ENCODE measurements at regions not wholly inside any gene's neighbourhood (a gene's known extent, or its start where the extent isn't known, plus 50 kb on each side); places are given as distances from the start of the nearest gene placed in this dataset.

- Histone ChIP-seq H2AK5ac (ENCODE audit: low read depth, low read length) (no peak overlapping the region), H2BK5ac (ENCODE audit: low read depth, low read length, poor library complexity, severe bottlenecking) (no peak overlapping the region), H3K23ac (ENCODE audit: low read depth, low read length) (no peak overlapping the region), H4K91ac (ENCODE audit: insufficient read depth, low read depth, low read length) (no peak overlapping the region), H4K5ac (ENCODE audit: low read depth, low read length) (no peak overlapping the region), H3K27ac (ENCODE audit: insufficient read depth, low read length) (no peak overlapping the region), H3K9me1 (ENCODE audit: insufficient read depth, low read length) (no peaks in the 10 kb centered on the region), H3K14ac (replicated peaks; ENCODE audit: low read depth, low read length) (no peak overlapping the region), H4K20me1 (ENCODE audit: insufficient read depth, low read length) (no peaks in the 10 kb centered on the region), H3K4me3 (ENCODE audit: insufficient read depth, low read depth, low read length) (no peak overlapping the region), H2BK15ac (ENCODE audit: low read depth, low read length) (no peak overlapping the region), H4K8ac (ENCODE audit: low read depth in 2 of 2, low read length in 2 of 2) (no peak overlapping the region), H3K27me3 (ENCODE audit: control insufficient read depth, insufficient read depth, low read length) (no peaks in the 10 kb centered on the region), H2BK20ac (ENCODE audit: low read depth, low read length) (no peak overlapping the region), H2BK120ac (ENCODE audit: low read depth, low read length) (no peak overlapping the region), H2AK9ac (replicated peaks; ENCODE audit: low read depth, low read length, poor library complexity) (no peak overlapping the region), H3K9ac (ENCODE audit: low read depth, low read length) (no peak overlapping the region), H3K18ac (ENCODE audit: low read depth, low read length) (no peak overlapping the region), H3K4me1 (ENCODE audit: control insufficient read depth, insufficient read depth, low read length) (no peaks in the 10 kb centered on the region), H3K4me2 (ENCODE audit: low read depth, low read length) (no peak overlapping the region), H3K9me3 (ENCODE audit: control insufficient read depth, insufficient read depth, low read length) (no peaks in the 10 kb centered on the region), H2AFZ (replicated peaks; ENCODE audit: low read length, poor library complexity) (no peak overlapping the region), H3K56ac (ENCODE audit: extremely low read depth, insufficient read depth, low read length) (no peak overlapping the region), H3K36me3 (ENCODE audit: control insufficient read depth, insufficient read depth, low read length) (no peaks in the 10 kb centered on the region), H3K79me1 (ENCODE audit: low read depth in 1 of 2, low read length in 2 of 2) (no peaks in the 10 kb centered on the region), H3K4ac (ENCODE audit: low read depth, low read length) (no peak overlapping the region)
- in situ Hi-C loops (cut with MboI; ENCODE audit: low sequenced_read_pairs) (no loop called here), dilution Hi-C loops (cut with HindIII; ENCODE audit: low sequenced_read_pairs, unreplicated experiment) (no loop called here), intact Hi-C loops (cut with micrococcal nuclease) (no loop called here)
- DNase-seq (no peak), ATAC-seq (ENCODE audit: low read depth) (no peak)
- BruUV-seq (replicated peaks), result no TSS peak
- 55% methylated on average over 2 of the region's 4 CpGs; no CpG with 5 or more reads in 1 of the 2 experiments for WGBS, 2 experiments (ENCODE audit: extremely low coverage in 2 of 2, insufficient read length in 1 of 2)
- no peak for TF ChIP-seq CEBPB (IDR thresholded peaks at IDR 0.05; ENCODE audit: low read depth, low read length)
- no peak for TF ChIP-seq MAZ (IDR thresholded peaks at IDR 0.05; ENCODE audit: borderline replicate concordance, low read depth, low read length)
- TF ChIP-seq MXI1 (IDR thresholded peaks at IDR 0.05; ENCODE audit: borderline replicate concordance, low read depth, low read length), result no peak
- TF ChIP-seq MAFK (IDR thresholded peaks at IDR 0.05; ENCODE audit: low read depth, low read length), result no peak
- TF ChIP-seq RAD21 (IDR thresholded peaks at IDR 0.05; ENCODE audit: low read length), result no peak
- no peak for TF ChIP-seq FOS (IDR thresholded peaks at IDR 0.05; ENCODE audit: low read depth, low read length)
- TF ChIP-seq BHLHE40 (IDR thresholded peaks at IDR 0.05; ENCODE audit: low read depth, low read length), result no peak
- no peak for TF ChIP-seq RFX5 (IDR thresholded peaks at IDR 0.05; ENCODE audit: low read depth, low read length)
- TF ChIP-seq USF2 (IDR thresholded peaks at IDR 0.05; ENCODE audit: low read depth, low read length), result no peak
- no peak for TF ChIP-seq ELK1 (IDR thresholded peaks at IDR 0.05; ENCODE audit: borderline replicate concordance, low read depth, low read length)
- no peak for TF ChIP-seq RCOR1 (IDR thresholded peaks at IDR 0.05; ENCODE audit: insufficient replicate concordance, low read length)
- no peak for TF ChIP-seq NFE2L2 (IDR thresholded peaks at IDR 0.05; ENCODE audit: low read depth, low read length)
- no peak for TF ChIP-seq CTCF (conservative IDR thresholded peaks at IDR 0.05; ENCODE audit: low read depth, low read length)
- TF ChIP-seq SMC3 (IDR thresholded peaks at IDR 0.05; ENCODE audit: low read depth, low read length), result no peak
- TF ChIP-seq CHD1 (IDR thresholded peaks at IDR 0.05; ENCODE audit: low read depth, low read length), result no peak
- ChIA-PET POLR2A (ENCODE audit: unreplicated experiment) (no interaction called here), CTCF (no interaction called here)
Observed at GRCh38 chr5:62794456-62794855, 215.8 kb downstream of the LRRC70 start.

Data from IMR-90 (cell line).